Epithelial cell of proximal tubule (primary cell): ENCODE measurements at regions not wholly inside any gene's neighbourhood (a gene's known extent, or its start where the extent isn't known, plus 50 kb on each side); places are given as distances from the start of the nearest gene placed in this dataset.

Experiments used
- DNase-seq: peaks from one replicate; pipeline ENCODE4 v3.0.0-alpha.2; 2011; ENCODE audit warnings: low read depth
- H3K4me3 ChIP-seq: 2 replicates; pipeline ENCODE4 v1.5.1; 2011; ENCODE audit warnings: low read depth, mild to moderate bottlenecking, low read length
- CTCF ChIP-seq: conservative IDR thresholded peaks from 2 replicates; pipeline ENCODE4 v1.5.1; 2012; ENCODE audit warnings: low read depth, mild to moderate bottlenecking, low read length

- DNase-seq = no peak
- no peak for TF ChIP-seq CTCF
- H3K4me3 ChIP-seq = no peak overlapping the region
These were observed 135.4 kb upstream of the FMN2 start for GRCh38 chr1:239956263-239956662.

- H3K4me3 ChIP-seq = no peak overlapping the region
- TF ChIP-seq CTCF = no peak
- DNase-seq = no peak
These were observed 133.6 kb upstream of the FMN2 start for GRCh38 chr1:239958063-239958462.

- no peak for DNase-seq
- H3K4me3 ChIP-seq = no peak overlapping the region
- TF ChIP-seq CTCF = no peak
These were observed 131.3 kb upstream of the FMN2 start for GRCh38 chr1:239960366-239960765.

- no peak overlapping the region for H3K4me3 ChIP-seq
- no peak for DNase-seq
- TF ChIP-seq CTCF = no peak
These were observed 127.8 kb upstream of the FMN2 start for GRCh38 chr1:239963856-239964255.

- DNase-seq = no peak
- no peak overlapping the region for H3K4me3 ChIP-seq
- peak; percentile 99 for TF ChIP-seq CTCF
These were observed 115.3 kb upstream of the FMN2 start for GRCh38 chr1:239976130-239976968.

GRCh38 chr1:239977416-239977815, 114.3 kb upstream of the FMN2 start:
- no peak for TF ChIP-seq CTCF
- H3K4me3 ChIP-seq = no peak overlapping the region
- no peak for DNase-seq

GRCh38 chr1:239979456-239979855, 112.2 kb upstream of the FMN2 start:
- TF ChIP-seq CTCF = no peak
- no peak for DNase-seq
- no peak overlapping the region for H3K4me3 ChIP-seq
